Peyer's patch (tissue), 4 donors: ENCODE measurements at regions not wholly inside any gene's neighbourhood (a gene's known extent, or its start where the extent isn't known, plus 50 kb on each side); places are given as distances from the start of the nearest gene placed in this dataset.

Experiments used
- CTCF ChIP-seq, 6 experiments: fragments of 450-650 bp in 4 of 6; fragments of 200-600 bp in 2 of 6; sonication (generic) in 1 of 6; IDR thresholded peaks; one replicate each; pipeline ENCODE4 v1.5.1; 2017 to 2019; ENCODE audit warnings: antibody characterized with exemption in 6 of 6, mild to moderate bottlenecking in 3 of 6, moderate library complexity in 1 of 6
- POLR2A ChIP-seq, 2 donors: fragments of 450-650 bp; IDR thresholded peaks; one replicate each; pipeline ENCODE4 v1.5.1; 2017; ENCODE audit warnings: antibody characterized with exemption in 2 of 2, mild to moderate bottlenecking in 2 of 2, moderate library complexity in 2 of 2

DNA sequence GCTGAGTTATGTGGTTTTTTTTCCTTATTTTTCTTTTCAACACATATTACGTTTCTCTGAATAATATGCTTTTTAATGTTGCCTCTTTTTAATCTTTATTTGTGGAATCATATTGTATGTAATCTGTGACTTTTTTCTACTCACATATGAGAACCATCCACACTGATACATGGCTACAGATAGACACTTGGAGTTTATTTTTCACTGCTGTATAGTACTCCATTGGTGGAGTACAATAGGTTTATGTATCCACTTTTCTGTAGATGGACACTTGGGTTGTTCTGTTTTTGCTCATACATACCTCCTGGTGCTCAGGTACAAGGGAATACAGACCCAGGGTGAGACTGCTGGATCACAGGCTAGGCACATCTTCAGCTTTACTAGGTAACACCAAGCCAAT, 71.5 kb upstream of the ERG start:
- no peak for TF ChIP-seq CTCF (IDR thresholded peaks at IDR 0.05)
- no peak for TF ChIP-seq POLR2A (IDR thresholded peaks at IDR 0.05)
